SK-N-SH (cell line): ENCODE measurements at regions not wholly inside any gene's neighbourhood (a gene's known extent, or its start where the extent isn't known, plus 50 kb on each side); places are given as distances from the start of the nearest gene placed in this dataset.

Source experiments
- CTCF ChIA-PET: fragments of 300-600, 350-600 bp; formaldehyde crosslinking; extraction: SDS; loops from one replicate; lab custom pipeline; 2021; lab: Yijun Ruan, JAX
- POLR2A ChIA-PET: fragments of 350-600 bp; sonication (Branson Sonifier 250); formaldehyde crosslinking; extraction: SDS; loops from one replicate; lab custom pipeline; 2020; ENCODE audit warnings: antibody characterized with exemption, inconsistent platforms; lab: Yijun Ruan, JAX
- DNase-seq: peaks from one replicate; pipeline ENCODE4 v3.0.0; 2012
- H2AFZ ChIP-seq: fragments of 200-600 bp; sonication (generic); 2 replicates; pipeline ENCODE4 v1.8.1; 2016; ENCODE audit warnings: antibody characterized with exemption, mild to moderate bottlenecking, low read depth
- H3F3A ChIP-seq: fragments of 200-600 bp; sonication (generic); replicated peaks from 2 replicates; pipeline ENCODE3; 2016; ENCODE audit warnings: antibody characterized with exemption, mild to moderate bottlenecking; ENCODE audit not compliant: insufficient read depth
- H3K27ac ChIP-seq, 2 experiments: fragments of 200-500 bp in 1 of 2; fragments of 200-600 bp in 1 of 2; sonication (Bioruptor generic) in 1 of 2; sonication (generic), shearing (Covaris generic) in 1 of 2; 2 replicates each; pipeline versions ENCODE4 v1.5.1 to v1.6.1; 2014 to 2016; ENCODE audit warnings: low read depth in 2 of 2, inconsistent platforms in 1 of 2, low read length in 1 of 2, mild to moderate bottlenecking in 1 of 2, mixed read lengths in 1 of 2
- H3K27me3 ChIP-seq: fragments of 200-600 bp; sonication (generic), shearing (Covaris generic); 2 replicates; pipeline ENCODE4 v1.6.1; 2016; ENCODE audit warnings: mixed run types; ENCODE audit not compliant: insufficient read depth
- H3K36me3 ChIP-seq, 2 experiments: fragments of 200-500 bp in 1 of 2; fragments of 200-600 bp in 1 of 2; sonication (Bioruptor generic) in 1 of 2; sonication (generic) in 1 of 2; replicated peaks in 1 of 2; 2 replicates each; pipeline versions ENCODE3 to v1.5.1; 2014 to 2016; ENCODE audit warnings: low read length in 1 of 2, mild to moderate bottlenecking in 1 of 2; ENCODE audit not compliant: insufficient read depth in 2 of 2, control insufficient read depth in 1 of 2
- H3K4me1 ChIP-seq, 2 experiments: fragments of 200-500 bp in 1 of 2; fragments of 200-600 bp in 1 of 2; sonication (Bioruptor generic) in 1 of 2; sonication (generic), shearing (Covaris generic) in 1 of 2; 2 replicates each; pipeline versions ENCODE4 v1.5.1 to v1.6.1; 2014 to 2016; ENCODE audit warnings: low read depth in 1 of 2, low read length in 1 of 2, mixed run types in 1 of 2; ENCODE audit not compliant: insufficient read depth in 2 of 2, control insufficient read depth in 1 of 2
- H3K4me2 ChIP-seq: fragments of 200-600 bp; sonication (generic), shearing (Covaris generic); 2 replicates; pipeline ENCODE4 v1.6.1; 2017; ENCODE audit warnings: mixed run types
- H3K4me3 ChIP-seq, 2 experiments: fragments of 200-500 bp in 1 of 2; fragments of 200-600 bp in 1 of 2; sonication (Bioruptor generic) in 1 of 2; sonication (generic), shearing (Covaris generic) in 1 of 2; 2 replicates each; pipeline versions ENCODE4 v1.5.1 to v1.8.1; 2014 to 2016; ENCODE audit warnings: low read depth in 2 of 2, inconsistent platforms in 1 of 2, low read length in 1 of 2, mild to moderate bottlenecking in 1 of 2, mixed read lengths in 1 of 2, moderate library complexity in 1 of 2
- H3K79me2 ChIP-seq: fragments of 200-600 bp; sonication (generic); 2 replicates; pipeline ENCODE4 v1.8.1; 2017; ENCODE audit warnings: mild to moderate bottlenecking; ENCODE audit not compliant: insufficient read depth
- H3K9ac ChIP-seq: fragments of 200-600 bp; sonication (generic); 2 replicates; pipeline ENCODE4 v1.6.1; 2017; ENCODE audit warnings: mixed run types
- H3K9me2 ChIP-seq: fragments of 200-600 bp; sonication (generic); 2 replicates; pipeline ENCODE4 v1.6.1; 2017; ENCODE audit warnings: mixed run types
- H3K9me3 ChIP-seq: fragments of 200-600 bp; sonication (generic); 2 replicates; pipeline ENCODE4 v1.6.1; 2017; ENCODE audit warnings: mixed run types, mild to moderate bottlenecking, moderate library complexity
- H4K20me1 ChIP-seq: fragments of 200-600 bp; sonication (generic); 2 replicates; pipeline ENCODE4 v1.6.1; 2017; ENCODE audit warnings: mild to moderate bottlenecking, mixed run types; ENCODE audit not compliant: insufficient read depth
- CHD2 ChIP-seq: fragments of 150-350 bp; IDR thresholded peaks from 2 replicates; pipeline ENCODE4 v1.6.1; 2018; ENCODE audit warnings: low read length; ENCODE audit not compliant: partially characterized antibody
- CTCF ChIP-seq: fragments of 200-600 bp; sonication (generic); IDR thresholded peaks from 2 replicates; pipeline ENCODE4 v1.6.1; 2017; ENCODE audit warnings: antibody characterized with exemption, mild to moderate bottlenecking, moderate library complexity
- EP300 ChIP-seq, 2 experiments: IDR thresholded peaks; 2 replicates each; pipeline versions ENCODE4 v1.4.0 to v1.6.1; 2012; ENCODE audit warnings: borderline replicate concordance in 1 of 2, low read depth in 1 of 2, low read length in 1 of 2
- SMC3 ChIP-seq: IDR thresholded peaks from 2 replicates; pipeline ENCODE4 v1.6.1; 2012; ENCODE audit warnings: low read depth, low read length, improper control_type of control experiment
- WGBS: methylation state at CpG from one replicate; pipeline ENCODE4 v1.1.6; 2017; ENCODE audit warnings: low lambda C conversion rate; 5-methylcytosine and 5-hydroxymethylcytosine counted together

GRCh38 chr9:135228345-135228982 lies 141.0 kb downstream of the OLFM1 start:
- no peaks in the 10 kb centered on the region for H4K20me1 ChIP-seq
- H3K27ac ChIP-seq: no peak overlapping the region
- H3K9ac ChIP-seq: no peak overlapping the region
- TF ChIP-seq EP300 (IDR thresholded peaks at IDR 0.05; ENCODE audit: borderline replicate concordance in 1 of 2, low read depth in 1 of 2, low read length in 1 of 2) (no peak), CTCF (no peak), CHD2 (no peak)
- TF ChIP-seq, all 33 proteins: peak for 0
- H3F3A ChIP-seq: peaks cover 8% of the 10 kb centered on the region
- POLR2A ChIA-PET: no interaction called here
- no peaks in the 10 kb centered on the region for H3K79me2 ChIP-seq
- H2AFZ ChIP-seq: no peak overlapping the region
- H3K9me3 ChIP-seq: no peaks in the 10 kb centered on the region
- no peak overlapping the region for H3K4me3 ChIP-seq
- CTCF ChIA-PET: interaction anchor here (0.9 to 1.3 kb wide), 3 partner anchors 16 to 184 kb away, joined by 3 to 4 read pairs (median 3); no protein-coding TSS in a partner anchor
- no peaks in the 10 kb centered on the region for H3K36me3 ChIP-seq
- no peak for DNase-seq
- H3K4me2 ChIP-seq: no peak overlapping the region
- WGBS: 40% methylated on average over 10 of the region's 18 CpGs
- no peaks in the 10 kb centered on the region for H3K9me2 ChIP-seq
- H3K4me1 ChIP-seq: peaks cover 0 to 14% of the 10 kb centered on the region in 2 experiments; a peak in 1 of 4 replicates
- H3K27me3 ChIP-seq: no peaks in the 10 kb centered on the region

GRCh38 chr9:135228983-135229625 lies 141.6 kb downstream of the OLFM1 start:
- no peaks in the 10 kb centered on the region for H3K9me2 ChIP-seq
- no peaks in the 10 kb centered on the region for H3K27me3 ChIP-seq
- no peak overlapping the region for H2AFZ ChIP-seq
- no peak for DNase-seq
- WGBS: 20% methylated on average over 2 of the region's 14 CpGs
- no peak overlapping the region for H3K9ac ChIP-seq
- POLR2A ChIA-PET: no interaction called here
- H4K20me1 ChIP-seq: no peaks in the 10 kb centered on the region
- H3K4me1 ChIP-seq: peaks cover 0 to 14% of the 10 kb centered on the region in 2 experiments; a peak in 1 of 4 replicates
- no peaks in the 10 kb centered on the region for H3K36me3 ChIP-seq
- peaks cover 8% of the 10 kb centered on the region for H3F3A ChIP-seq
- no peak overlapping the region for H3K4me3 ChIP-seq
- no peaks in the 10 kb centered on the region for H3K9me3 ChIP-seq
- H3K4me2 ChIP-seq: no peak overlapping the region
- CTCF ChIA-PET: interaction anchor here (0.9 to 2.2 kb wide), 5 partner anchors 15 to 184 kb away, joined by 3 to 10 read pairs (median 4); partner anchors contain the start of gene OLFM1
- H3K79me2 ChIP-seq: no peaks in the 10 kb centered on the region
- no peak overlapping the region for H3K27ac ChIP-seq
- TF ChIP-seq SMC3 (no peak), CTCF (no peak)
